Liver (tissue), 3 donors: ENCODE measurements at regions not wholly inside any gene's neighbourhood (a gene's known extent, or its start where the extent isn't known, plus 50 kb on each side); places are given as distances from the start of the nearest gene placed in this dataset.

Experiments used
- HNF4G ChIP-seq: IDR thresholded peaks from 2 replicates; pipeline ENCODE4 v1.6.1; 2016; ENCODE audit warnings: antibody characterized with exemption
- SP1 ChIP-seq: IDR thresholded peaks from 2 replicates; pipeline ENCODE4 v1.6.1; 2018; ENCODE audit warnings: antibody characterized with exemption, mild to moderate bottlenecking
- TF ChIP-seq, protein P1 (sequence below): fragments of 150-350 bp; IDR thresholded peaks from 2 replicates; pipeline ENCODE4 v1.5.1; 2017; ENCODE audit warnings: improper control_type of control experiment, low read depth, low read length; ENCODE audit not compliant: missing input control
- TF ChIP-seq, protein P2 (sequence below): IDR thresholded peaks from 2 replicates; pipeline ENCODE4 v1.6.1; 2016; ENCODE audit warnings: antibody characterized with exemption
- donor health status: healthy.
- donor health status: healthy.

DNA sequence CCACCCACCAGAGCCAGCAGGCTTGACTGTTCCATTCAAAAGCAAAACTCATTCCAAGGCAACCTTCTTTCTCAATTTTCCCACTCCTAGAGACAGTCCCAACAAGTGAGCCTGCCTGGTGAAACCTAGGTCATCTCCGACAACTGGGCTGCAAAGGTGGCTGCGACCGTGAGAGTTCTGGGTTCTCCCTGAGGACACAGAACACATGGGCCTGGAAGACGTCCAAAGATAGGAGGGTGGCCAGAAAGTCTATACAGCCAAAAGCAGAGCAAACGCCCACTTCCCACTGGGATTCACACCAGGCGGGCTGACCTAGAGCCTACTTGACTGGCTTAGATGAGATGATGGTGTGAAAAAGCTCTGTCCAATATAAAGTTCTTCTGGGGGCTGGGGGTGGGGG lies 90.2 kb upstream of the GRIK3 start:
- TF ChIP-seq, protein P1, sequence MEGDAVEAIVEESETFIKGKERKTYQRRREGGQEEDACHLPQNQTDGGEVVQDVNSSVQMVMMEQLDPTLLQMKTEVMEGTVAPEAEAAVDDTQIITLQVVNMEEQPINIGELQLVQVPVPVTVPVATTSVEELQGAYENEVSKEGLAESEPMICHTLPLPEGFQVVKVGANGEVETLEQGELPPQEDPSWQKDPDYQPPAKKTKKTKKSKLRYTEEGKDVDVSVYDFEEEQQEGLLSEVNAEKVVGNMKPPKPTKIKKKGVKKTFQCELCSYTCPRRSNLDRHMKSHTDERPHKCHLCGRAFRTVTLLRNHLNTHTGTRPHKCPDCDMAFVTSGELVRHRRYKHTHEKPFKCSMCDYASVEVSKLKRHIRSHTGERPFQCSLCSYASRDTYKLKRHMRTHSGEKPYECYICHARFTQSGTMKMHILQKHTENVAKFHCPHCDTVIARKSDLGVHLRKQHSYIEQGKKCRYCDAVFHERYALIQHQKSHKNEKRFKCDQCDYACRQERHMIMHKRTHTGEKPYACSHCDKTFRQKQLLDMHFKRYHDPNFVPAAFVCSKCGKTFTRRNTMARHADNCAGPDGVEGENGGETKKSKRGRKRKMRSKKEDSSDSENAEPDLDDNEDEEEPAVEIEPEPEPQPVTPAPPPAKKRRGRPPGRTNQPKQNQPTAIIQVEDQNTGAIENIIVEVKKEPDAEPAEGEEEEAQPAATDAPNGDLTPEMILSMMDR = no peak
- TF ChIP-seq, protein P2, sequence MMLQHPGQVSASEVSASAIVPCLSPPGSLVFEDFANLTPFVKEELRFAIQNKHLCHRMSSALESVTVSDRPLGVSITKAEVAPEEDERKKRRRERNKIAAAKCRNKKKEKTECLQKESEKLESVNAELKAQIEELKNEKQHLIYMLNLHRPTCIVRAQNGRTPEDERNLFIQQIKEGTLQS = no peak
- TF ChIP-seq HNF4G (no peak), SP1 (no peak)
